ENCODE measurements at regions not wholly inside any gene's neighbourhood (a gene's known extent, or its start where the extent isn't known, plus 50 kb on each side); places are given as distances from the start of the nearest gene placed in this dataset.
A peak's percentile ranks its signal among the peaks of the same experiment; 100 is the strongest.

DNA sequence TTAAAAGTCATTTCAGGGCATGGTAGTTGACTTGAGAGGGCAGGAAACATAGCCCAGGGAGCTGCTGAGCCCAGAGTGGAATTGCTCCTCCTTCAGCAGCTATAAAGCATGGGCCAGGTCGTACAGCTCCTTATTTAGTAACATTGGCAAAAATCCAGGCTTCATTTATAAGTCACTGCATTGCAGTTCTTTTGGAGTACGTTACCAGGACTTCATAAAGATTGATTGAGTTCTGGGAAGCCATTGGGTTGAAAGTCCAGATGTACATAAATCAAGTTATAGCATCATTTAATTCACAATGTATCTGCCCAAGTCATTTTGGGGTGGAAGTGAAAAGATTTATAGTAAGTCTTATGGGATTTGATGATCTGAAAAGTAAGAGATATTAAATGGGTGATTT, 53.0 kb upstream of the ANKEF1 start:
- no peak for TF ChIP-seq POLR2A (IDR thresholded peaks at IDR 0.05; ENCODE audit: low read length)
- no peak for TF ChIP-seq GATA1 (IDR thresholded peaks at IDR 0.05; ENCODE audit: low read depth, low read length)
- no peak for DNase-seq

DNA sequence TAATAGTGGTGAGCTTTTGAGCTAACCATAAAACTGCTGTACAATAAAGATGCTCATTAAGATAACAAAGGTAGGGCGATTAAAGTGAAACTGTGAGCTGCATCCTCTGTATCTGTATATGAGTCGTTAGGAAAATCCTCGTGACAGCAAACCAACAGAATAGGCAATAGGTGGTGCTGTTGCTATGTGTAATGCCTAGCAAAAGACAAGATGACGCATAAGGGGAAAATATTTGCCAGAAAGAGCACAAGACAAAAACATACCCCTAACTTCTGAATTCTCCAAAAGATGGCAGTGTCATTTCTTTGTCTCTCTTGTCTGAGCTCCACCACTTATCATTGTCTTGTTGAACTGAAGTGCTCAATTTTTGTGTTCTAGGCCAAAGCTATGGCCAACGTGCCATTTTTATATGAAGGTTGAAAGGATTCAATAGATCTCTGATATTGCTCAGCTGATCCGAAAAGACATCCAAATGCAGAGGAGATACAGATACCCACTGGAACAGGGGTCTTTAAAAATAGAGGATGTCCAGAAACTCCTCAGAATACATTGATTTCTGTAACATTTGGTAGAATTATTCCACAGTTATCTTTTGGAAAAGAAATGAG, 56.3 kb upstream of the ANKEF1 start:
- DNase-seq = peak; percentile 42 to 56
- TF ChIP-seq GATA1 (IDR thresholded peaks at IDR 0.05; ENCODE audit: low read depth, low read length) (no peak), POLR2A (IDR thresholded peaks at IDR 0.05; ENCODE audit: low read length) (no peak)

DNA sequence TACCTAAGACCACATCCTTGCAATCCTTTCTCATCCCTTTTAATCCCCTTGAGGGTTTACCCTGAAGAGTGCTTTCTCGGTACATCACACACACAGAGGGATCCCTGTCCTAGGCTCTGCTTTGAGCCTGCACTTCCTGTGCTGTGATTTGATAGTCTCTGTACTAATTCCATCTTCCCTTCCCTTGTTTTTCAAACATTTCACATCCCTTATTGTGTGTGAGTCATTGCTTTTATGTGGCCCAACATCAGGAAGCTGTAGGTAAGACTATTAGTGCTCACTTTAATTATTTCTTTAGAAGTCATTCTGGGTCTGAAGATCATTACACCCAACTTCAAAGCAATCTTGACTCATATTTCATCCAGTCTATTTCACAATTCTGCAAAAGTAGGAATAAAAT, 57.2 kb upstream of the ANKEF1 start:
- TF ChIP-seq POLR2A (IDR thresholded peaks at IDR 0.05; ENCODE audit: low read length) (no peak), GATA1 (IDR thresholded peaks at IDR 0.05; ENCODE audit: low read depth, low read length) (no peak)
- no peak for DNase-seq

DNA sequence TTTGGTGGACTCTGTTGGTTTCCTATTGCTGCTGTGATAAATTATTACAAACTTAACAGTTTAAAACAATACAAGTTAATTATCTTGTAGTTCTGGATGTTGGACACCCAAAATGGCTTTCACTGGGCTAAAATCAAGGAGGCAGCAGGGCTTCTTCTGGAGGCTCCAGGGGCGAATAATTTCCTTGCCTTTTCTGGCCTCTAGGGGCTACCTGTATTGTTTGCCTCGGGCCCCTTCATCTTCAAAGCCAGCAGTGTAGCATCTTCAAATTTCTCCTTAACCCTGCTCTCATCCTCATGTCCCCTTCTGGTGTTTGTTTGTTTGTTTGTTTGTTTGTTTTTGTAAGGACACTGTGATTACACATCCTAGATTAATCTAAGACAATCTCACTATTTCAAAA, 60.5 kb upstream of the ANKEF1 start:
- DNase-seq = no peak
- TF ChIP-seq POLR2A (IDR thresholded peaks at IDR 0.05; ENCODE audit: low read length) (no peak), GATA1 (IDR thresholded peaks at IDR 0.05; ENCODE audit: low read depth, low read length) (no peak)

DNA sequence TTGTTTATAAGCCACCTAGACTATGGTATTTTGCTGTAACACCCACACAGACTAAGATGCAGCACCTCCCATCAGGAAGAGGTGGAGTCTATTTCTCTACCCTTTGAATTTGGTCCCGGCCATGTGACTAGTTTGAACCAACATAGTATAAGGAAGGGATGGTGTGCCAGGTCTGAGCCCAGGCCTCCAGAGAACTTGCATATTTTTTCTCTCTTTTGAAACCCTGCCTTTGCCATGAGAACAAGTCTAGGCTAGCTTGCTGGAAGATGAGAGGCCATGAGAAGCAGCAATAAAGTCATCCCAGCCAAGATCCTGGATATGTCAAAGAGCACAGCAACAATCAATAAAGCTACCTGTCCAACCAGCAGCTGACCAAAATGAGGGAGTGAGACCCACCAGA, 63.0 kb upstream of the ANKEF1 start:
- DNase-seq = no peak
- TF ChIP-seq GATA1 (IDR thresholded peaks at IDR 0.05; ENCODE audit: low read depth, low read length) (no peak), POLR2A (IDR thresholded peaks at IDR 0.05; ENCODE audit: low read length) (no peak)

DNA sequence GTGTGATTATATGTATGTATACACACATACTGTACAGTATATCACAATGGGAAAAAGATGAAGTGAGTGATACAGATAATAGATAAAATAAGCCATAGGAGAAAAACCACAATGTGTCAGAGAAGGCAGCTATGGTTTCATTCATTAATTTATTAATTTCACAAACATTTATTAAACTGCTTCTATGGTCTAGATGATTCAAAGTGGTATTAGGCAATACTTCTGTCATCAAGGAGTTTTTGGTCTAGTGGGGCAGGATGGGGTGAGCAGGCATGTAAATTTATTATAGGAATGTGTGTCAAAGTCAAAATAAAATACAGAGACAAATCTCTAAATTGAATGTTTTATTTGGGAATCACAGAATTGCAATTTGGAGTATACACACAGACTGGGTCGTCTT, 65.2 kb upstream of the ANKEF1 start:
- TF ChIP-seq POLR2A (IDR thresholded peaks at IDR 0.05; ENCODE audit: low read length) = no peak
- no peak for TF ChIP-seq GATA1 (IDR thresholded peaks at IDR 0.05; ENCODE audit: low read depth, low read length)
- no peak for DNase-seq

DNA sequence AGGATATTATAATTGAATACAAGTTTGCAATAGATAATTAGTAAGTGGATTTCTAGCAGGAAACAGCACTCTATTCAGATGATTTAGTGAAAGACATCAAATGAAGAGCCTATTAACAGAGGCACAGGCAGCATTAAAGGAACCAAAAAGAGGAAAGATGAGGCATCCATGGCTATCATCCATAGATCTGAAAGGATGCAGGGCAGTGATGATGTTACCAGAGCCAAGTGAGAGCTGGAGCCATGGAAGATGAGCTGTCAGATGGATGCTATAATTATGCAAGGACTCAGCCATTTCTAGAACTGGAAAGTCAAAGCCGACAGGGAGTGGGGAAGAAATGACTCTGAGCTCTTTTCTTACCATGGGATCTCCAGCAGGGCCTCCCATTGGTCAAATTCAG, 66.8 kb upstream of the ANKEF1 start:
- no peak for TF ChIP-seq GATA1 (IDR thresholded peaks at IDR 0.05; ENCODE audit: low read depth, low read length)
- TF ChIP-seq POLR2A (IDR thresholded peaks at IDR 0.05; ENCODE audit: low read length) = no peak
- DNase-seq = no peak

DNA sequence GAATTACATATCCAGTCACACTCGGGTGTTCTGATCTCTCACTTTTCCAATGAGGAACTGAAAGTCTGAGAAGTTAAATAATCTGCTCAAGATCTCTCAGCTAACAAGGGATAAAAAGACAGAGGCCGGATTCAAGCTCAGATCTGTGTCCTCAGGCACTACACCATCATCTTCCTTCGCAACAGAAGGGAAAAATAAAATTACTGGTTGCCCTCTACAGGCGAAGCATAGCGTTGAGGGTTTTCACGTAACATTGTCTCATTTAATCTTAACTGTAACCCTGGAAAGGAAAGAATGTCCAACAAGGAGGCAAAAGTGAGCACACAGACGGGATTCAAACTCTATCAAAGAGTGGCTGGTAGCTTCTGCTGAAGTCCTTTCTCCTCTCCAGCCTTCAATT, 67.8 kb upstream of the ANKEF1 start:
- DNase-seq = no peak
- TF ChIP-seq POLR2A (IDR thresholded peaks at IDR 0.05; ENCODE audit: low read length) = no peak
- no peak for TF ChIP-seq GATA1 (IDR thresholded peaks at IDR 0.05; ENCODE audit: low read depth, low read length)

DNA sequence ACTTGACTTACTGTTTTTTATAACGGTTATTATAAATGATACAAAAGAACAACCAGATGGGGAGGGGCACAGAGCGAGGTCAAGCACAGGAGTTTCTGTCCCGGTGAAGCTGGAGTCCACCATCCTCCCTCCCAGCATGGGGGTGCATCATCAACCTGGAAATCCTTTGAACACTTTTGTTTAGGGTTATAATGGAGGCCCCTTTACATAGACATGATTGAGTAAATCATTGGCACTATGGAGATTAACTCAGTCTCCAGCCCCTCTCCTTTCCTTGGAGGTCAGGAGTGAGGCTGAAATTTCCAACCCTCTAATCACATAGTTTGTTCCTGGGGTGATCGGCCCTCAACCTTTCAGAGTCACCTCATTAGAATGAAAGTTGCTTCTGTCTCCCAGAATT, 71.8 kb upstream of the ANKEF1 start:
- TF ChIP-seq POLR2A (IDR thresholded peaks at IDR 0.05; ENCODE audit: low read length) (no peak), GATA1 (IDR thresholded peaks at IDR 0.05; ENCODE audit: low read depth, low read length) (no peak)
- no peak for DNase-seq

DNA sequence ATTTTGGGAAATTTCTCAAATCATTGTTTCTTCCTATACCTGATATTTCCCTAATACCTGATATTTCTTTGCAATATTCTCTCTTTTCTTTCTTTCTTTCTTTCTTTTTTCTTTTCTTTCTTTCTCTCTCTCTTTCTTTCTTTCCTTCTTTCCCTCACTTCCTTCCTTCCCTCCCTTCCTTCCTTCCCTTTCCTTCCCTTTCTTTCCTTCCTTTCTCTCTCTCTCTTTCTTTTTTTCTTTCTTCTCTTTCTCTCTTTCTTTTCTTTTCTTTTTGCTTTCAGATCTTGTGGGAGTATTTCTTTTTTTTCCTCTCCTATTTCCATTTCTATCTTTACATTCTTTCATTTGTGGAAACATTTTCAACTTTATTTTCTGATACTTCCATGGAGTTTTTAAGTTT, 76.1 kb upstream of the ANKEF1 start:
- DNase-seq = no peak
- TF ChIP-seq POLR2A (IDR thresholded peaks at IDR 0.05; ENCODE audit: low read length) (no peak), GATA1 (IDR thresholded peaks at IDR 0.05; ENCODE audit: low read depth, low read length) (no peak)

DNA sequence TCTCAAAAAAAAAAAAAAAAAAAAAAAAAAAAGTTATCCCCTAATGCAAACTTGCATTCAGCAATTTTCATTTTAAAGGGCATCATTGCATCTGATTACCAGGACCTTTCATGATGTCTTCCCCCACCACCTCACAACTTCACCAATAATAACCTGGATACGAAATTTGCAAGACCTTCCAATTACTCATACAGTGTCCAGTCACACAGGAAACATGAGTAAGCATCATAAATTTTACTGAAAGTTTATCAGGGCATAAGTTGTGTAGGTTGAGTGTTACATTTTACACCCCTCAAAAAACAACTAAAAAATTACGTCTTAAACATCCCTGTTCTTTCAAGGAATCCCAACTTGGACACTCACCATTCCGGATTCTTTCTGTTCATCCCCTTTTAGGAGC, 79.1 kb upstream of the ANKEF1 start:
- no peak for DNase-seq
- TF ChIP-seq POLR2A (IDR thresholded peaks at IDR 0.05; ENCODE audit: low read length) = no peak
- TF ChIP-seq GATA1 (IDR thresholded peaks at IDR 0.05; ENCODE audit: low read depth, low read length) = no peak

DNA sequence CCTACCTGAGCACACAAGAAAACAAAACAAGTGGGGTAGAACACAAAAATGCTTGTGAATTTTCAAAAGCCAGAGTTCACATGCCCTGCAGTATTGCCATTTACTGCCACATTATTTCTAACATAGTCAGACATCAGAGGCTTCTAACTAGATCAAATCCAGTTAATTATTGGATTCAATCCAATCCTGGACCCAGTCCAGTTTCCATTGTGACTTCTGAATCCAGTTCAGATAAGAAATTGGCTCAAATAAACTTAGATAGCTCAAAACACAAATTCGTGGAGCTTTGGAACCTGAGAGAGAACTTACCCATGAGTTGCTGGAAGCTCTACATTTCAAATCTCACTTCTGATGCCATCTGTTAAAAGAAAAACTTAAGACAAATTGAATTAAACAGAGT, 85.2 kb upstream of the ANKEF1 start:
- DNase-seq = no peak
- TF ChIP-seq POLR2A (IDR thresholded peaks at IDR 0.05; ENCODE audit: low read length) (no peak), GATA1 (IDR thresholded peaks at IDR 0.05; ENCODE audit: low read depth, low read length) (no peak)

DNA sequence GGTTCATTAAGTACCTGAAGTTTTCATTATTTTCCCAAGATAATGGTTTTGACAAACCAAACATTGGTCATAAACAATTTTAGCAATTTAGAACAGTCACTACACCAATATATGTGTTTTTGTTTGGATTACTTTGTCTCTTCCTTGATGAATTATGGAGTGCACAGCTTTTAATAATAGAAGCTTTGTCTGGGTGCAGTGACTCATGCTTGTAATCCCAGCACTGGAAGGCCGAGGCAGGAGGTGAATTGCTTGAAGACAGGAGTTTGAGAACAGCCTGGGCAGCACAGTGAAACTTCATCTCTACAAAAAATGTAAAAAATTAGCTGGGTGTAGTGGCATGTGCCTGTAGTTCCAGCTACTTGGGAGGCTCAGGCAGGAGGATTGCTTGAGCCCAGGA, 89.4 kb upstream of the ANKEF1 start:
- TF ChIP-seq GATA1 (IDR thresholded peaks at IDR 0.05; ENCODE audit: low read depth, low read length) = no peak
- TF ChIP-seq POLR2A (IDR thresholded peaks at IDR 0.05; ENCODE audit: low read length) = no peak
- no peak for DNase-seq

DNA sequence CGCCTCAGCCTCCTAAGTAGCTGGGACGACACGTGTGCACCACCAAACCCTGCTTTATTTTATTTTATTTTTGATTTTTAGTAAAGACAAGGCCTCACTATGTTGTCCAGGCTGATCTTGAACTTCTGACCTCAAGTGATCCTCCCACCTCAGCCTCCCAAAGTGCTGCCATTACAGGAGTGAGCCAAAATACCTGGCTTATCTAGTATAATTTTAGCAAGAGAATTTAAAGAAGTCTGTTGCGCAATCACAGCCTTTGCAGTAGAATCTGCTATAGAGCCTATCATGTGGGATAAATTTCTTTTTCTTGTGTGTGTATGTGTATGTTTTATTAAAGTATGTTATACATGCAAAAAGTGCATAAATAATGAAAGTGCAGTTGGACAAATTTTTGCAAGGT, 92.1 kb upstream of the ANKEF1 start:
- no peak for DNase-seq
- no peak for TF ChIP-seq POLR2A (IDR thresholded peaks at IDR 0.05; ENCODE audit: low read length)
- TF ChIP-seq GATA1 (IDR thresholded peaks at IDR 0.05; ENCODE audit: low read depth, low read length) = no peak

DNA sequence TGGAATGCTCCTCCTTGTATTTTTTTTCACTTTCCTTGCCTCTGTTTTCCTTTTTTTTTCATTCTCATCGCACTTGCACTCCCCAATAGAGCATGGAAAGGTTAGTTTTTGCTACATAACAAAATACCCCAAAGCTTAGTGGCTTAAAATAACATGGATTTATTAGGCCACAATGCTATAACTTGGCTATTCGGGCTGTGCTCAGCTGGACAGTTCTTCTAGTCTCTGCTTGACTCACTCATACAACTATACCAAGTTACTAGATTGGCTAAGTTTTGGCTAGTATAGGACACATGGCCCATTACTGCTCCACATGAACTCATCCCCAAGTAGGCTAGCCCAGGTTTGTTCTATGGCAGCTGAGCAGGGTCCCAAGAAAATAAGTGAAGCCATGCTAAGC, 94.5 kb upstream of the ANKEF1 start:
- TF ChIP-seq GATA1 (IDR thresholded peaks at IDR 0.05; ENCODE audit: low read depth, low read length) (no peak), POLR2A (IDR thresholded peaks at IDR 0.05; ENCODE audit: low read length) (no peak)

DNA sequence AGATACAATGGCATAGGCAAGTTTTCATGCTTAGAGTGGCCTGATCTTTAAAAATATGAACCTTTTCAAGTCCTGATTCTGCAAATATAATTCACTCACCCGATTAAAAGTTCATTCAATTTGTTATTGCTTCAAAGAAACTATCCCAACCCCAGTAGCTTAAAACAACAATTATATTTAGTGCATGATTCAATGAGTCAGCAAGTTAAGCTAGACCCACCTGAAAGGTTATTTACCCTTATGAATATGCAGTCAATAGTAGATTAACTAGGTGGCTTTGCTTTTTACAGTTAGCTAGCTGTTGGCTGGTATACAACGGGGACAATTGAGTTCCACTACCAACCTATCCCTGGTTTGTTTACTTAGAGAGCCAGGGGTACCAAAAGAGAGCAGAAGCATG, 95.6 kb upstream of the ANKEF1 start:
- TF ChIP-seq GATA1 (IDR thresholded peaks at IDR 0.05; ENCODE audit: low read depth, low read length) (no peak), POLR2A (IDR thresholded peaks at IDR 0.05; ENCODE audit: low read length) (no peak)
- DNase-seq = no peak

More for the DNA sequence above, 94.5 kb upstream of the ANKEF1 start:
- no peak for DNase-seq

Data from erythroblast (primary cell).